ENCODE measurements at regions not wholly inside any gene's neighbourhood (a gene's known extent, or its start where the extent isn't known, plus 50 kb on each side); places are given as distances from the start of the nearest gene placed in this dataset.

DNA sequence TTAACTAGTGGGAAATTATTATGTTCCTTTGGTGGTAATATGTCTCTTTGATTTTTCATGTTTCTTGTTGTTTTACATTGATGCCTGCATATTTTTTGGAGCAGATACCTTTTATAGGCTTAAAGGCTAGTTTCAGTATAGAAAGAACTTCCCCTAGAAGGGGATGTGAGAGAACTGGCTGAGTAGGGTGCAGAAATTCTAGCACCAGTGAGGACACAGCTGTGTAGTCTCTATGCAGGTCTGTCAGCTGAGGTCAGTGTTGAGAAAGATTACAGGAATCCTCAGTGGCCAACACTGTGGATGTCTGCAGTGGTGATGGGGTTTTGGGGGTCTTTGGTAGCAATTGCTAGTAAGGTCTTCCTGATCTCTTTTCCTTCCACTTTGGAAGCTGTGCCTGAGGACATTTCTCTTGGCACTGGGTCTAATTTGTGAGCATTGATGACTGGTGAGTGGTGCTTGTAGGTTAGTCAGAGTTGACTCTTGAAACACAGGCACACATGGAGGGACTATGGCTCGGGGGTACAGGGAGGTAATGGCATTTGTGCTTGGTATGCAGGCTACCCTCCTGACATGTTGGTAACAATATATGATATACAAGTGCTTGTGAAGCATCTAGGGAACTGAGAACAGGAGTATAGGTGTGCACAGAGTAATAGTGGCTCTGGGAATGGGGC, 221.4 kb downstream of the SPATA31D1 start:
- TF ChIP-seq, protein P1, sequence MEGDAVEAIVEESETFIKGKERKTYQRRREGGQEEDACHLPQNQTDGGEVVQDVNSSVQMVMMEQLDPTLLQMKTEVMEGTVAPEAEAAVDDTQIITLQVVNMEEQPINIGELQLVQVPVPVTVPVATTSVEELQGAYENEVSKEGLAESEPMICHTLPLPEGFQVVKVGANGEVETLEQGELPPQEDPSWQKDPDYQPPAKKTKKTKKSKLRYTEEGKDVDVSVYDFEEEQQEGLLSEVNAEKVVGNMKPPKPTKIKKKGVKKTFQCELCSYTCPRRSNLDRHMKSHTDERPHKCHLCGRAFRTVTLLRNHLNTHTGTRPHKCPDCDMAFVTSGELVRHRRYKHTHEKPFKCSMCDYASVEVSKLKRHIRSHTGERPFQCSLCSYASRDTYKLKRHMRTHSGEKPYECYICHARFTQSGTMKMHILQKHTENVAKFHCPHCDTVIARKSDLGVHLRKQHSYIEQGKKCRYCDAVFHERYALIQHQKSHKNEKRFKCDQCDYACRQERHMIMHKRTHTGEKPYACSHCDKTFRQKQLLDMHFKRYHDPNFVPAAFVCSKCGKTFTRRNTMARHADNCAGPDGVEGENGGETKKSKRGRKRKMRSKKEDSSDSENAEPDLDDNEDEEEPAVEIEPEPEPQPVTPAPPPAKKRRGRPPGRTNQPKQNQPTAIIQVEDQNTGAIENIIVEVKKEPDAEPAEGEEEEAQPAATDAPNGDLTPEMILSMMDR (IDR thresholded peaks at IDR 0.05): no peak
- TF ChIP-seq EZH2 (IDR thresholded peaks at IDR 0.05; ENCODE audit: borderline replicate concordance, insufficient read depth, low read depth, low read length, poor library complexity, severe bottlenecking): no peak
